B cell (primary cell): ENCODE measurements at regions not wholly inside any gene's neighbourhood (a gene's known extent, or its start where the extent isn't known, plus 50 kb on each side); places are given as distances from the start of the nearest gene placed in this dataset.

ENCODE experiments used
- CTCF ChIP-seq: fragments of 200-600 bp; IDR thresholded peaks from one replicate; pipeline ENCODE4 v1.8.0; 2022; ENCODE audit warnings: antibody characterized with exemption, mild to moderate bottlenecking
- EZH2 ChIP-seq: IDR thresholded peaks from 2 replicates; pipeline ENCODE4 v1.6.1; 2012; ENCODE audit warnings: borderline replicate concordance, low read depth, mild to moderate bottlenecking, moderate library complexity, low read length; ENCODE audit not compliant: insufficient read depth, poor library complexity, severe bottlenecking

GRCh38 chr20:59395729-59396128 is 95.3 kb downstream of the EDN3 start:
- TF ChIP-seq CTCF (no peak), EZH2 (no peak)
